G401.6 (cell line): ENCODE measurements at regions not wholly inside any gene's neighbourhood (a gene's known extent, or its start where the extent isn't known, plus 50 kb on each side); places are given as distances from the start of the nearest gene placed in this dataset.

Experiments
- FAIRE-seq: peaks from 2 replicates; lab custom pipeline; 2012; peaks lifted over from hg19 to GRCh38; lab: Jason Lieb, UNC

- no peak for FAIRE-seq
Observed at GRCh38 chr7:26001662-26002244, 150.2 kb upstream of the NFE2L3 start.

DNA sequence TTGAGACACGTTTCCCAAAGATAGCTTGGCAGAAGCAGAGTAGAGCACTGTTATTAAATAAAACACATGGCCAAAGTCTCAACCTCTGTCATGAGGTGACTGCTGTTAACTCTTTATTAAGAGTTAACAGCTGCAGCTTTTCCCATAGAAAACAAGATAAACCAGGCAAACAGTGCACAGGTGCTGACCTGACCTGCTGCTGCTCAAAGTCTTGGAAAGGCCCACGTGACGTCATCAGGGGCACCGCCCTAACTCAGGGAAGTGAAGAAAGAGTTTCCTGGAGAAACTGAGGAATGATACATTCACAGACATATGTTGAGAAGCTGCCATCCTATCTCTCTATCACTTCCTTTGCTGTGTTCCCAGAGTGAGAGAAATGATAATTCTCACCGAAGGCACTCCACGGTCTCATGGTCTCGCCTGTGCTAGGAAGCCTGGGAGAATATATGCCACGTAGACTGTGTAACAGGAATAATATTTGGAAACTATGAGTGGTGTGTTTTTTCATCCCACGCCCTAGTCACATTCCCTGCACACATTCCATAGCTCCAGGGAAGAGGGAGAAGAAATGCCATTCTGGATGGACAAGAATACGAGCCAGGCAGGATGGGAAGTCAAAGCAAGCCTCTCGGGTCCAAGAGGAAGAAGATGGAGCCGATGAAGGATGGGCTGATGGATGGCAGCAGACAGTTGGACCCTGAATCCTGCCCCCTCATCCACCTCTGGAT is 146.2 kb upstream of the NFE2L3 start:
- no peak for FAIRE-seq

- FAIRE-seq, result no peak
Observed at GRCh38 chr7:26006426-26006825, 145.6 kb upstream of the NFE2L3 start.

DNA sequence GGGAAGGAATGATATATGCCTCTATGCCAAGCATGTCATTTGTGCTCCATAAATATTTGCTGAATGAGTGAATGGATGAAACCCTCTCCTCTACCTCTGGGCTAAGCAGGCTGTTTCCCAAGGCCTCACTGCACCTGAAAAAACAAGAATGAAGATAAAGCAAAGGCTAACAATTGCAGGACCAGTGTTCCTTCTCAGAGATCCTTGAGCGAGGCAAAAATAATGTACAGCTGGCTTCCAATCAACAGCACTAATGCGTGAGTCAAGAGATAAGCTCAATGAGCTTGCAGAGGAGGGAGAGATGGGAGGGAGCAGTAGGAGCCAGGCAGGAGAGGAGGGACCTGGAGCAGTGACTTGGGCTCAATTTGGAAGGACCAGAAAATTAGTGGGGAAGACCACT is 144.5 kb upstream of the NFE2L3 start:
- no peak for FAIRE-seq

GRCh38 chr7:26008428-26008827 is 143.6 kb upstream of the NFE2L3 start:
- no peak for FAIRE-seq

DNA sequence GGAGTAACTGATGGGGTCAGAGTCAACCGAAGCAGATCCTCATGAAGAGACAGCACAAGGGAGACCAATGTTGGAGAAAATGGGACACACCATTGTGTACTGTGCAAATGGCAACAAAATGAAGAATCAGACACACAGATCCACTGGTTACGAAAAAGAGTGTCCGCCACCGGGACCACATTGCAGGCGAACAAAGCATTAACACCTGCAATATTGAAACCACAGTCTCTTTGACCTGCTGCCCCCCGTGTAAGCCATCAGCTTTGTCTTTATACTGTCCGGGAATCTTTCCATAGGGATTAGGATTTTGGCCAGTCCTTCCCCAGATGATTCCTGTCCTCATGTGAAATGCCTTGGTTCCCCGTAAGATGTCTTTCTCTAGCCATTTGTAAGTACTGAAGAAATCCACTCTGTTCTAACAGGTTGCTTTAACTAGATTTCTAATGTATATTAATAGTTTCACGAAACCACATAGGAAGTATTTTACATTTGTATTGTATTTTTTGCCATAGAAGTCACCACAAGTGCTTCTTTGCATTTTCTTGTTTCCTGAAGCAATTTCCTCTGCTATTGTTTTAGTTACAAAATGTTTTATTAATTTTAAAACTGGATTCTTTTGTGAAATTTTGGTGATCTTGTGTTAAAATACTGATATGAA is 140.8 kb upstream of the NFE2L3 start:
- FAIRE-seq, result peak; percentile 42

DNA sequence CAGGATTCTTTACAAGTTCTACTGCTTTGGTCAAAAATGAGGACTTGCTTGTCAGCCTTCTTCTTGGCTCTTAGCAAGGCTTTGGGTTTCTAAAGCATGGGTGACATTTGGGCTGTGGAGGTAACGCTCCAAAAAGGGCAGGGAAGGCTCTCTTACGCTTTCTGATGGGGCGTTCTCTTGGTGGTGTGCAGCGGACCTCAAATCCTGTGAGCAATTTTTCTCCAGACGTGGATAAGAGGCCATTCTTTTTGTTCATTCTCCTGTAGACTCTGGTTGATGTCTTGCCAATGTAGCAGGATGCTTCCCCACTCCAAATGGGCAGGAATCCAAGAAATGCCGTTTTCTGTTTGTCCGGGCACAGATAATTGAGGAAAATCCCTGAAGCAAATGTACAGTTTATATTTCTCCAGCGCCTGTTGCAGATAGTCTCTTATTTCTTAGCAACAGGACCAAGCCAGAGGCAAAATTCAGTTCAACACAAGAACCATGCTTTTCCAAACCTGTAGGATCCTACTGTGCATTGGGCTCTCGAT is 138.4 kb upstream of the NFE2L3 start:
- no peak for FAIRE-seq

DNA sequence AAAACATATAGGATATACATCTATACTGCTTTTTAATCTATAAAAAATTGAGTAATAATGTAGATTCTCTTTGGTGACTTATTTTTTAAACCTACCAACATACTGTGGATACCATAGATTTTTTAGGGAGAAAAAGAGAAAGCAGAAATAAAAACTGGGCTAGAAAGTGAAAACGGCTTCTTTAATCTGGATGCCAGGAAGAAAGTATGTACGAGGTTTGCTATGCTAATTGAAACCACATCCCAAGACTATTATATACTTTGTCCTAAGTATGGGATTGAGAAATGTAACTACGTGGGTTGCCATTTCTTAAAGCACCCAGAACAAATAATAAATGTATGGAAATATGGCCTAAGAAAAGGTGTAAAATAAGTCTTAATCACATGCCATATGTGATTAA is 129.0 kb upstream of the NFE2L3 start:
- no peak for FAIRE-seq

DNA sequence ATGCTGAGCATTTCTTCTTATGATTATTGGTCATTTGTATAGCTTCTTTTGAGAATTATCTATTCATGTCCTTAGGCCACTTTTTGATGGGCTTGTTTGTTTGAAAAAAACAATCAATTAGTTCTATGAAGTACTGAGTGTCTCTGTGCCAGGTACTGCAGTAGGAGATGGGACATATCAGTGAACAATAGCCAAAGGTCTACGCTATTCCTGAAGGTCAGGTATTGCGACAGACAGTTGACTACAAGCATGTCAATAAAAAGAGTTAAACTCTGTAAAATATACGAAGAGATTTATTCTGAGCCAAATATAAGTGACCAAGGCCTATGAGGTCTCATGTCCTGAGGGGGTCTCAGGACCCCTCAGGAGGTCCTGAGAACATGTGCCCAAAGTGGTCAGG is 122.1 kb upstream of the NFE2L3 start:
- FAIRE-seq, result no peak

DNA sequence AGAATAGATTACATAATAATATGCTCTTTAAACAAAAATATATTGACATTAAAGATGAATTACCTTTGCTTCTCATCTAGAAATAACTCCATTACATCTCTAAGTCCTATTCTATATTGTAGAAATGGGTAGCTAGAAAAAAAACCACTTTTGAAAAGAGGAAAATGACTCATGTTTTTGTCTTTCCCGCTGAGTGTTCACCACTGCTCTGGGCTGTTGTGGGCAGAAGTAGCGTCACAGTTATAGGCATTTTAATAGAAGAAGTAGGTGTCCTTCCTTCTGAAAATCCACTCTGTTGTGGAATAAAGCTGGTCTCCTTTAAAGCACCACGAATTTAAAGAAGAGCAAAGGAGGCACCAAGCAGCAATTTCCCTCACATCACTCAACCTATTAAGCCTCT is 117.6 kb upstream of the NFE2L3 start:
- FAIRE-seq, result no peak

GRCh38 chr7:26035552-26035951 is 116.4 kb upstream of the NFE2L3 start:
- no peak for FAIRE-seq

GRCh38 chr7:26036092-26036491 is 115.9 kb upstream of the NFE2L3 start:
- FAIRE-seq, result no peak

DNA sequence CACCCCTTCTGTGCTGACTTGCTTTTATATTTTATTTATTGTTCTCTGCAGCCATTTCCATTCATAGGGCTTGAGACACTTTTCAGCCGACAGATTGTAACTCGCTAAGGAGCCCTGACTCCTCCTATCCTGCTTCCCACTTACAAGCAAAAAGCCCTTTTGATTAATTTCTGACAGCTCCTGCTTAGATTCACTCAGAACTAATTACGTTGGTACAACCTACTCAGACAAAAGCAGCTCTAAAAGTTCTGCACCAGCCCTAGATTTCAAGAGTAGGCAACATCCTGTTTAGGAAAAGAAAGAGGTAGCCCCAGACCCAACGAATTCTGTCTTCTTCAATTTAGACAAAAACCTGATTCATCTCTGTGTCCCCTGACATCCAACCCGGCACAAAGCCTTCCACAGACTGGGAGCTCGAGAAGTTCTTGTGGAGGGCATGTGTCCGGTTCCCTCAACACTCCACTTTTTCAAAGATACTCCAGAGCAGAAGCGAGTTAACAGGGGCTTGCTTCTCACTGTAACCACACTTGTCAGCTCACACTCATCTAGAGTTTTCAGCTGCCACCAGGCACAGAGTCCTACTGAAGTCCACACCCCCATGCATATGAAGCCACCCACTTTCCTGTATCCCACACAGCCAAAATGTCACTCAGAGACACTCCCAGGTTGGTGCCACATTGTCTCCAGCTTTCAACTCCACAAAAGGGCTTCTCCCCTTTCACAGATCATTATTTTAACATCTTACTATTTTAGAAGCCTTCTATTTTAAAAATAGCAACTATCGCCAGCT is 113.6 kb upstream of the NFE2L3 start:
- no peak for FAIRE-seq

DNA sequence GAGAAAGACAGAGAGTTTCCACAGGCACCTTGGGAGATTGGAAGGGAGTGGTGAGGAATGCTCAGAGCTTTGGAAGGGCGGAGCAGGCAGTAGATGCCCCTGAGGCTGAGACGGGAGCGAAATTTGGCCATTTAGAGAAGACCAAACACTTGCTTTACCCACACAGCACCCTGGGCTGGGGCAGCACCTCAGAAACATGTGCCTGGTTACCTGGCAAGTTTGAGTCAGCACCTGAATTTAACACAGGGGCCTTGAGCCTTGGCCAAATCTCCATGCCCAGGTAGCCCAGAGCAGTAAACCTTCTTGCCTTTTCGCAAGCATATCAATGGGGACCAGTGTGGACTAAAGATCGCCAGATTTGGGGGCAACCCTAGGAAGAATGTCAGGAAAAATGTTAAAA is 111.9 kb upstream of the NFE2L3 start:
- FAIRE-seq, result no peak

DNA sequence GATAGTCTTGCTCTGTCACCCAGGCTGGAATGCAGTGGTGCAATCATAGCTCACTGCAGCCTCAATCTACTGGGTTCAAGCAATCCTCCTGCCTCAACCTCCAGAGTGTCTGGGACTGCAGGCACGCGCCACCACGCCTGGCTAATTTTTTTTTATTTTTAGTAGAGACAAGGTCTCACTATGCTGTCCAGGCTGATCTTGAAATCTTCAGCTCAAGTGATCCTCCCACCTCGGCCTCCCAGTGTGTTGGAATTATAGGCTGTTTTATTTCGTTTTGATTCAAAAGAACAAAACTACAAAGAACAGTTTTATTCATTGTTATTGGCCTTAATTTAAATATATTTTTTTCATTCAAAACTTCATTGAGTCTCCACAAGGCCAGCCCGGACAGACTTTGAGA is 109.8 kb upstream of the NFE2L3 start:
- FAIRE-seq, result no peak

- FAIRE-seq, result no peak
Observed at GRCh38 chr7:26043801-26044200, 108.2 kb upstream of the NFE2L3 start.

- FAIRE-seq, result no peak
Observed at GRCh38 chr7:26044320-26044719, 107.7 kb upstream of the NFE2L3 start.

DNA sequence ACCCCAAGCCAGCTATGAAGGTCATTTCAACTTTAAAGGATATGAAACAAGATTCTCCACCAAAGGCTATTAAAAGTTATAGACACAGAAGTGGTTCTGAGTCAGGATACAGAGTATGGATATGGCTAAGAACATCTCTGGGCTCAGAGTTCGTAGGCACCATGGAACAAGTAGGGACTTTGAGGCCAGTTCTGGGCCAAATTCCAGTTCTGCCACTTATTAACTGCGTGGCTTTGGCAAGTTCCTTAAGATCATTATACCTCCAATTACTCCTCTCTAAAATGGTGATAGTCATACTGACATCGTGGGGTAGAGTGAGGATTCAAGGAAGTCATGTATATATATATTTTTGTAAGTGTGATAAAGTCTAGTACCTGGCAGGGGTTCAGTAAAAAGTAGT is 105.8 kb upstream of the NFE2L3 start:
- no peak for FAIRE-seq

GRCh38 chr7:26046878-26047277 is 105.1 kb upstream of the NFE2L3 start:
- no peak for FAIRE-seq

- FAIRE-seq, result no peak
Observed at GRCh38 chr7:26048663-26049062, 103.3 kb upstream of the NFE2L3 start.

DNA sequence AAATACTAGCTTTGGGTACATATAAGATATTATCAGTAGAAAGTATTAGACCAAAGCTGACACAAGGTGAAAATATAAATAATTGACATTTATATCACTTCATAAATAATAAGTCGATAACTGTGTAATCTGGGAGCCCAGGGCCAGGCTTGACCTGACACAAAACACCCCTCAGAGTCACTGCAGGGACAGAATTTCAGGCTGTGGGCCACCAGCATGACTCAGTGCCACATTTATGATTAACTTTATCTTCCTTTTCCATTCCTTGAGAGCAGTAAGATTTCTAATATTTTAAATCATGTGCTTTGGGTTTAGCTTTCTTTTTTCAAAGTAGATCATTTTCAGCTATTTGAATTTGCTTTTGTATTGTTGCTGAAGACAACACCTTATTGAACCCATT is 102.9 kb upstream of the NFE2L3 start:
- no peak for FAIRE-seq

DNA sequence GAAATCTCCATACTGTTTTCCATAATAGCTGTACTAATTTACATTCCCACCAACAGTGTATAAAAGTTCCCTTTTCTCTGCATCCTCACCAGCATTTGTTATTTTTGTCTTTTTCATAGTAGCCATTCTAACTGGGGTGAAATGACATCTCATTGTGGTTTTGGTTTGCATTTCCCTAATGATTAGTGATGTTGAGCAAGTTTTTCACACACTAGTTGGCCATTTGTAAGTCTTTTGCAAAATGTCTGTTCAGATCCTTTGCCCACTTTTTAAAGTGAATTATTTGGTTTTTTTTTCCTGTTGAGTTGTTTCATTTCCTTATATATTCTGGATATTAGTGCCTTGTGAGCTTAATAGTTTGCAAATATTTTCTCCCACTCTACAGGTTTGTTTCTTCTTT is 101.0 kb upstream of the NFE2L3 start:
- FAIRE-seq, result peak; percentile 45

GRCh38 chr7:26052706-26053105 is 99.3 kb upstream of the NFE2L3 start:
- no peak for FAIRE-seq
